GM18867 (cell line): ENCODE measurements at regions not wholly inside any gene's neighbourhood (a gene's known extent, or its start where the extent isn't known, plus 50 kb on each side); places are given as distances from the start of the nearest gene placed in this dataset.

ENCODE experiments used
- ATAC-seq: cut with Tn5 transposase; IDR thresholded peaks from one replicate; pipeline ENCODE4 v1.9.1; 2021; ENCODE audit warnings: mild to moderate bottlenecking, moderate library complexity; ENCODE audit not compliant: unreplicated experiment

GRCh38 chr4:110953191-110953590, 330.3 kb upstream of the PITX2 start:
- no peak for ATAC-seq

- ATAC-seq, result no peak
These were observed 331.0 kb upstream of the PITX2 start for GRCh38 chr4:110953898-110954297.

GRCh38 chr4:110955748-110956147, 332.9 kb upstream of the PITX2 start:
- no peak for ATAC-seq

- peak; percentile 56 for ATAC-seq
These were observed 336.3 kb upstream of the PITX2 start for GRCh38 chr4:110959041-110959643.

DNA sequence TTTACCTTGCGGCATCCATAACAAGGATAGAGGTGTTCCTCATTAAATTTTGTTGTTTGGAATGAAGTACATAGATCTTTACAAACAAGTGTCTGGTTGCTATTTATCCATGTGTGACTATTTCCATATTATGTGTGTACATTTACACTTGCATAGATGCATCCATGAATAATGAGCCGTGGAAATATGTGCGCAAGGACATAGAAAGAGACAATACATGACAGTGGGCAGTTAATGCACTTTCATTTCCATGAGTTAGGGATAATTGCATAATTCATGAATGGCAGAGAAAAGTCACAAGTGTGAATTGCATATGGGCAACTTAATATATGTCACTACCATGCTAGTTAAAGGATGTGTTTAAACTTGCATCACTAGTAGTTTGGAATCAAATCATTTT, 338.2 kb upstream of the PITX2 start:
- ATAC-seq, result no peak

DNA sequence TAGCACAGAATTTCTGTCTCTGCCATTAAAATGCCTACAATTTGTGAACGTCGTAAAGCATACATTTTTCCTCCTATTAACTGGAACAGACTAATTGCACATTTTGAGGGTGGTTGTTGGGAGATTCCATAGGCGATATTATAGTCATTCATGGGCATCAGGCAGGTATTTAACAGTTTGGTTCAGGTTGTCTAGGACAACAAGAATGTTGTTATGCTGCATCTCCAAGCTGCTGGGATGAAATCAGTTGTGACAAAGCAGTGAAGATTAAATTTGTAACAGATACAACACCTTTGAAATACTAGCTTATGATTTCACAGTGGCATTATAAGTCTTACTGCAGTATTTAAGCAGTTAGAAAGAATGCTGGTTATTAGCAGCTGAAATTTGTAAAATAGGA, 339.7 kb upstream of the PITX2 start:
- ATAC-seq, result no peak

DNA sequence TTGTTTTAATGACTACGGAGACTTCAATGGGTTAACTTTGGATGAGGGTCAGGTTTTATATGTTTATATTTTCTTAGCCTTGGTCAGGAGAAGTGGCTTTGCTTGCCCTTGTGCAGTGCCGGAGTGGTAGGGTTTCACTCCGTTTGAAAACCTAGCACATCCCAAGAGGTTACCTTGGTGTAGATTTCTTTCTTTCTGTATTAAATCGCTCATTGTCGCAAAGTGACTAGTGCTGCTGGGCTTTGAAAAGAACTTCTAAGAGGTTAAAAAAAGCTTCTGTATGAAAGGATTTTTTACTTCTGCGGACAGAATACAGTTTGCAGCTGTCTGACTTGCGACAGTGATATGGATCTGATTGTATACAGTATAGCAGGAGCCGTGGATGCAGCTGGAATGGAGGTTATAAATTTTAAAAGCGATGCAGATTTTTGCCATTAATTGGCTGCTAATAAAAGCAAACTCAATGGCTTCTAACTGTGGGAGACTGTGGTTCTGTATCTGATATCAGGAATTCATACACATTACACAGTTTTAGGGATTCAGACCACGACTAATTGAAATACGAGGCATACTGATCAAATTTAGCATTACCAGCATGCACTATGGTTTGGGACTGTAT, 340.9 kb upstream of the PITX2 start:
- ATAC-seq, result no peak

DNA sequence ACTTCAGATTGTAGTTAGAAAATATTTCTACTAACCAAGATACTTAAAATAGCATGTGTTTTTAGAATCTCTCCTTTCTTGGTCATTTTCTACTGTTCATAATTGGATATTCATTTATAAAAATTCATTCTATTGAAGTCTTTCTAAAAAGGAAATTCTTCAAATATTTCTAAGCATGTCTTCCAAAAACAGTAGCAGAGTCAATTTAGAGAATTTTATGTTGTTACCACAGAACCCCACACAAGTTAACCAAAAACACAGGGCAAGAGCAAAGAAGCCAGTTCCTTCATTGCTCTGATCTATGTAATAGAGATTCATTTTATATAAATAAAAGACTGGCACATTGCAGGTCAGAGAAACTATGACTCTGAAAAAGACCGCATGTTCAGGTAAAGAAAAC, 345.1 kb upstream of the PITX2 start:
- ATAC-seq, result no peak

- peak; percentile 73 for ATAC-seq
These were observed 347.8 kb upstream of the PITX2 start for GRCh38 chr4:110970642-110971041.

GRCh38 chr4:110975338-110975737, 352.5 kb upstream of the PITX2 start:
- no peak for ATAC-seq

- no peak for ATAC-seq
These were observed 354.7 kb upstream of the PITX2 start for GRCh38 chr4:110977554-110977953.

DNA sequence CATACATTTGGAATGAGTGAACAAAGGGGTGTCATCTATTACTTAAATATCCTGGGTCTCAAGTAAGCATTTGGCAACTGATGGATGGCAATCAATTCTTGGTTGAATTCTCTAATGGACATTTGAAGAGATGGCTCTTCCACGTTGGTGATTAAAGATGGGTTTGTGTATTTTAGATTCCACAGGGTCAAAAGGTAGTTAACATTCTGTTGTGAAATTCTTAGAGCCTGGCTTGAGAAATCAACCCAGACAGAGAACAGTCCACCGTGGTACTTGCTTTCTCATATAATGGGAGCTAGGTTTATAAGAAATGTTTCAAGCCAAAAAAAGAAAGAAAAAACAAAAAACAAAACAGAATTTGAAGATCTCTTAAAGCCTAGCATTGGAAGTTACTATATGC, 355.9 kb upstream of the PITX2 start:
- no peak for ATAC-seq

- no peak for ATAC-seq
These were observed 359.6 kb upstream of the PITX2 start for GRCh38 chr4:110982486-110982885.

GRCh38 chr4:110988722-110989121, 365.8 kb upstream of the PITX2 start:
- ATAC-seq, result no peak

DNA sequence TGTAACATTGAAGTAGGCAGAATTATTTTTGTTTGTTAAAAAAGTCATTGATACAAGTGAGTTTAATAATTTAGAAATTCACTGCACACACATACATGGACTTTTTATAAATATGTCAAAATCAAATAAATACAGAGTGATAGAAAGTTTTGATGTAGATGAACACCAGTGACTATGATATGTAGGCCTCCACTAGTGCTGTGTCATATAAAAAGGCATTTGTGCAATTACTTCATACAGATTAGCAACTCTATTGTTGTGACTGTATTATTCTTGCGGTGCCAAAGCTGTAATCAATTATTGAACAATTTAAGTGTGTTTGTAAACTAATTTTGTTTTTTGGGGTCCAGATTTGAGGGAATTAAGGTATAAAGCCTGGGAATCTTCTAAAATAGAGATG, 366.2 kb upstream of the PITX2 start:
- no peak for ATAC-seq

- ATAC-seq, result no peak
These were observed 371.9 kb upstream of the PITX2 start for GRCh38 chr4:110994781-110995180.

DNA sequence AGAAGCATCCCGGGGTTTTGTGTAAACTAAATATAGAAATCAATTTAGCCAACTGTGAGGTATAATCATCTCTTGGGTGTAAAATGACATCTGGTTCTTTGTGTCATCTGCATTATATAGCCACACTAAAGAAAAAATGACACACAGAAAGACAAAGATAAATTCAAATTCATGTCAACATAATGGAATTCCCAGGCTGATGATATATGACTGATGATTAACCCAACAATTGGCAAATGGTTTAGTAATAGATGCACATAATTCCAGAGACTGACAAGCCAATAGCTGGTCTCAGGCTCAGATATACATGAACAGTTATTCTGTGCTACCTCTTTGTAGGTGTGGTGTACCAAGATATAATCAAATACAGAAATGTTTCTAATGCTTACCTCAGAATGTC, 375.4 kb upstream of the PITX2 start:
- no peak for ATAC-seq

- ATAC-seq, result no peak
These were observed 388.6 kb upstream of the PITX2 start for GRCh38 chr4:111011458-111011857.

DNA sequence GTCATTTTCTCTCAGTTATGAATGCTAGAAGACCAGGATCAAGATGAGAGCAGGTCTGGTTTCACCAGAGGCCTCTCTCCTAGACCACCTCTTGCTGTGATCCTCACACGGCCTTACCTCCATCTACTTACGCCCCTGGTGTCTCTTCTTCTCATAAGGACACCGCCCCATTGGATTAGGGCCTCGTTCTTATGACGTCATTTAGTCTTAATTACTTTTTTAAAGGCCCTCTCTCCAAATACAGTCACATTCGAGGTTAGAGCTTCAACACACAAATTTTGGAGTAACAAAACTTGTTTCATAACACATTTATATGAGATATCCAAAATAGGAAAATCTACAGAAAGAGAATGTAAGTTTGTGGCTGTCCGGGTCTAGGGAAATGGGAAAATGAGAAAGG, 391.0 kb upstream of the PITX2 start:
- no peak for ATAC-seq

- no peak for ATAC-seq
These were observed 391.7 kb upstream of the PITX2 start for GRCh38 chr4:111014537-111014936.

- ATAC-seq, result no peak
These were observed 393.5 kb upstream of the PITX2 start for GRCh38 chr4:111016416-111016815.

DNA sequence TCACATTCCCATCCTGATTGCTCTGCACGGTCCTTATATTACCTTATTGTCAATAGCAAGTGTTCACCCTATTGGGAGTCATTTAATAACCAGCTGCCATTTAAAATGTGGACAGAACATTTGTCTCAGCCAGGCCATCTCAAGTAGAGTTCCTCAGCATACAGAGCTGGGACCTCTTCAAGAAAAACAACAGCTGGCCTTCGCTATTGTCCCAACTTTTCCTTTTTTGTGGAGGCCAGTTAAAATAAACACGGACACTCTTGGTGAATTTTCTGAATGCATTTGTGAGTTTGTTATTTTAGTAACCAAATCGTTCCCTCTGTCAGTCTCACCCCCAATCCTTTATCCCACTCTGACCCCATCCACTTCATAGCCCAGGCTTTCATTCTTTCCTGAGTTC, 395.3 kb upstream of the PITX2 start:
- ATAC-seq, result no peak

GRCh38 chr4:111020476-111020875, 397.6 kb upstream of the PITX2 start:
- ATAC-seq, result no peak
